Astrocyte of the cerebellum (primary cell): ENCODE measurements at regions not wholly inside any gene's neighbourhood (a gene's known extent, or its start where the extent isn't known, plus 50 kb on each side); places are given as distances from the start of the nearest gene placed in this dataset.

Source experiments
- DNase-seq: peaks from one replicate; pipeline ENCODE4 v3.0.0-alpha.2; 2011; ENCODE audit warnings: low read depth
- H3K4me3 ChIP-seq: 2 replicates; pipeline ENCODE4 v1.5.1; 2011; ENCODE audit warnings: mild to moderate bottlenecking, low read depth, low read length, moderate library complexity
- CTCF ChIP-seq: IDR thresholded peaks from 2 replicates; pipeline ENCODE4 v1.5.1; 2012; ENCODE audit warnings: low read length, low read depth, moderate library complexity, mild to moderate bottlenecking; ENCODE audit errors: missing control alignments
- in situ Hi-C: cut with HindIII; loops from 2 replicates; pipeline ENCODE4 v1.10.0; 2017; ENCODE audit warnings: low sequenced_read_pairs

DNA sequence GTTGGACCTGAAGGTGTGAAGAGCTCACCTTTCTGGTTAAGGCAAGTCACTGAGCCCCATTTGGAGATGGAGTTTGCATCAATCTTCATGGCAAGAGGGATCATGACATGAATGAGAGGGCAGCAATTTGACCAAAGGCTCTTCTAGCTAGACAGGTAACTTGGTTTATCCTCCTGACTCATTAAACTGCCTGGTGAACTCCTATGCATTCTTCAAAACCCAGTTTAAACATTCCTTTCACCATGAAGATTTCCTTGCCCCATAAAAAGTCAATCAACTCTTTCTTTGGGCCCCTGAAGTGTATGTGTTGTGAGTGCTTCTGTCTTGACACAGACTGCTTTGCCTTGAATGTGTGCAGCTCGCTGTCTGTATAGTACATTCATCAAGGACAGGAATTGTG, 120.0 kb upstream of the FOXF1 start:
- no peak overlapping the region for H3K4me3 ChIP-seq
- DNase-seq, result no peak
- in situ Hi-C loops, result loop anchor here (10.0 kb wide), 1 partner anchor 46 kb away; no protein-coding TSS in a partner anchor
- TF ChIP-seq CTCF, result no peak

DNA sequence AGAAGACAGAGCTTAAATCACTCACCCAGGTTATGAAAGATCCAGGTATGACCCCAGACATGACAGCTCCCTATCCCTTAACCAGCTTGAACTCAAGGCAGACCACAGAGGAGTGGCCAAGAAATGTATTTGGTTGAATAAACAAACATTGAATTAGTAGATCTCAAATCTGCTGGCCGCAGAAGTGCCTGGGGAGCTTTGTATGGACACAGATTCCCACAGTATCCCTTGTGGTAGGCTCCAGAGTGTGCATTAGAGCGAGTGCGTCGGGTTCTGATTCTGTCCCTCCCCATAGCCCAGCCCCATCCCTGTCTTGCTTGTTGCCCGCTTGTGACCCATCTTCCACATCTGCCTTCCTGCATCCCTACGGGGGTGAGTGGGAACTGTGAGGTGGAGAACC, 118.8 kb upstream of the FOXF1 start:
- TF ChIP-seq CTCF, result no peak
- in situ Hi-C loops, result loop anchor here (10.0 kb wide), 1 partner anchor 47 kb away; no protein-coding TSS in a partner anchor
- no peak overlapping the region for H3K4me3 ChIP-seq
- DNase-seq, result peak; percentile 27

DNA sequence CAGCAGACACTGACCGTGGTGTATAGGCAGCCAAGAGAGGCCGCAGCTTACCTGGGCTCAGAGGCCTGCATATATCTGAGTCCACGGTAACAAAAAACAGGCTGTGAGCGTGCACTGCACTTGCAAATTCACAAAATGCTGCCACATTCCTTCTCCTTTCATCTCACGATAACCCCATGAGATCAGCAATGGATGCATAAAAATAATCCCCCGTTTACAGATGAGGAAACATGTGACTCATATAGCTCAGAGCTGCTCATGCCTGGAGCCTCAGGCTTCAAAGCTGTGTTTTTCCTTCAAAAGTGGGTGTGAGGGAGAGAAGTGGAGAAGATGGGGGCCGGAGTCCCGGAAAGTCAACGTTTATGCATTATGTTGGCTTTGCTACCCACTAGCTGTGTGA, 118.3 kb upstream of the FOXF1 start:
- no peak overlapping the region for H3K4me3 ChIP-seq
- in situ Hi-C loops, result loop anchor here (10.0 kb wide), 1 partner anchor 47 kb away; no protein-coding TSS in a partner anchor
- no peak for TF ChIP-seq CTCF
- DNase-seq, result no peak

DNA sequence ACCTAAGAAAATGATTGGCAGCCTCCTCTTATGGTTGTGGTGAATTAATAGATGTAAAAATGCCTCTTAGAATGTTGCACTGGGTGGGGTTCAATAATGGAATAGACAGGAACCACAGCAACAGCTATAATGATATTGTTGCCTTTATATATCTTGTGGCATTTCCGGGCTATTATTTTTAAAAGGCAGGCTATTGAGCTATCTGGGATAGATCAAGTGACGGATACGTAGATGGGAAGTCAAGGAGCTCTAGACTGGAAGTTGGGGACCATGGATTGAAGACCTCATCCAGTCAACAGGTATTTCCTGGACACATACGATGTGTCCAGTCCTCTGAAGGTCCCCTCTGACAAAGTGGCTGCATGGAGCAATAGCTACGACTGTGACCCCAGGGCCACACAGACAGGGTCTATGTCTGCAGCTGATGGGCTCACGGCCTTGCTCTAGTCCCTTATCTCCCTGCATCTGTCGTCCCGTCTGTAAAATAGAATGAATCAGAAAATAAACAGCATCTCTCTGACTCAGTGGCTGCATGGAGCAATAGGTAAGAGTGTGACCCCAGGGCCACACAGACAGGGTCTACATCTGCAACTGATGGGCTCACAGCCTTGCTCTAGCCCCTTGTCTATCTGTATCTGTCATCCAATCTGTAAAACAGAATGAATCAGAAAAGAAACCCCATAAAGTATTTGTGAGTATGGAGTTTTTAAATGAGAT, 117.7 kb upstream of the FOXF1 start:
- H3K4me3 ChIP-seq, result no peak overlapping the region
- no peak for TF ChIP-seq CTCF
- in situ Hi-C loops, result loop anchor here (10.0 kb wide), 1 partner anchor 48 kb away; no protein-coding TSS in a partner anchor
- no peak for DNase-seq

DNA sequence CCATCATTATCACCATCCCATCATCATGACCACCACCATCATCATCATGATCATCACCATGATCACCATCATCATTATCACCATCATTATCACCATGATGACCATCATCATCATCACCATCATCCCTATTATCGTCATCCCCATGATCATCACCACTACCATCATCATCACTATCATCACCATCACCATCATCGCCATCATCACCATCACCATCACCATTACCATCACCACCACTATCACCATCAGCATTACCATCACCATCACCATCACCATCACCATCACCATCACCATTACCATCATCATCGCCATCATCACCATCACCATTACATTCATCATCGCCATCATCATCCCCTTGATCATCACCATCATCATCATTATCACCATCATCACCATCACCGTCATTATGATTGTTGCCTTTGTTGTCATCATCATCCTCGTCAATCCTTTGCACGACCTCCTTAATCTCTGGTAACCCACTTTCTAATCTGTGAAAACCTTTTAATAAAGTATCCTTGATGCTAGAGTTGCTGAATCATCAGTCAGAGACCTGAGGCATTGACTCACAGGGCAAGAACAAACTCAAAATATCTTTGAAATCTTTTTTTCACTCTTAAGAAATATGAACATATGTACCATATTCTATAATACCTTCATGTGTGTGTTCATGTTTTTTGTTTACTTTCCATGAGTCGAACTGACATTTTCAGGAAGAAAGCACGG, 116.3 kb upstream of the FOXF1 start:
- in situ Hi-C loops, result loop anchor here (10.0 kb wide), 1 partner anchor 49 kb away; no protein-coding TSS in a partner anchor
- DNase-seq, result no peak
- TF ChIP-seq CTCF, result no peak
- no peak overlapping the region for H3K4me3 ChIP-seq

GRCh38 chr16:86395477-86395876, 114.8 kb upstream of the FOXF1 start:
- no peak overlapping the region for H3K4me3 ChIP-seq
- no peak for DNase-seq
- TF ChIP-seq CTCF, result no peak
- in situ Hi-C loops, result loop anchor here (10.0 kb wide), 1 partner anchor 51 kb away; no protein-coding TSS in a partner anchor
